IMR-90 (cell line): ENCODE measurements at regions not wholly inside any gene's neighbourhood (a gene's known extent, or its start where the extent isn't known, plus 50 kb on each side); places are given as distances from the start of the nearest gene placed in this dataset.

Experiments
- ATAC-seq: fragments of 200-7000 bp; cut with Tn5 transposase; 2 replicates; pipeline ENCODE4 v1.9.1; 2020; ENCODE audit warnings: low read depth, mild to moderate bottlenecking, moderate library complexity
- BruUV-seq: library from RNA; stranded (reverse); fragments of 400-500 nt; replicated peaks from 2 replicates; lab custom pipeline; 2021; lab: Mats Ljungman, UMichigan
- CTCF ChIA-PET: fragments of 300-600 bp; formaldehyde crosslinking; extraction: SDS; loops from one replicate; lab custom pipeline; 2021; ENCODE audit warnings: antibody characterized with exemption; lab: Yijun Ruan, JAX
- POLR2A ChIA-PET: fragments of 300-600 bp; sonication (Branson Sonifier 250); formaldehyde crosslinking; loops from one replicate; lab custom pipeline; 2022; ENCODE audit warnings: antibody characterized with exemption; ENCODE audit not compliant: unreplicated experiment; lab: Charles Lee
- DNase-seq: peaks from one replicate; pipeline ENCODE4 v3.0.0; 2013
- H2AFZ ChIP-seq: replicated peaks from 2 replicates; pipeline ENCODE3; 2013; ENCODE audit warnings: low read length, mild to moderate bottlenecking; ENCODE audit not compliant: poor library complexity
- H2AK5ac ChIP-seq: 2 replicates; pipeline ENCODE4 v1.6.1; 2013; ENCODE audit warnings: low read depth, low read length, inconsistent platforms
- H2AK9ac ChIP-seq: replicated peaks from 2 replicates; pipeline ENCODE3; 2013; ENCODE audit warnings: mild to moderate bottlenecking, low read depth, low read length, moderate library complexity; ENCODE audit not compliant: poor library complexity
- H2BK120ac ChIP-seq: 2 replicates; pipeline ENCODE4 v1.6.1; 2013; ENCODE audit warnings: low read depth, low read length, inconsistent platforms
- H2BK15ac ChIP-seq: 3 replicates; pipeline ENCODE4 v1.6.1; 2013; ENCODE audit warnings: low read depth, low read length, inconsistent platforms
- H2BK20ac ChIP-seq: 2 replicates; pipeline ENCODE4 v1.6.1; 2013; ENCODE audit warnings: low read depth, mild to moderate bottlenecking, inconsistent platforms, low read length, moderate library complexity
- H2BK5ac ChIP-seq: 2 replicates; pipeline ENCODE4 v1.6.1; 2013; ENCODE audit warnings: mild to moderate bottlenecking, low read depth, low read length, inconsistent platforms; ENCODE audit not compliant: poor library complexity, severe bottlenecking
- H3K14ac ChIP-seq: replicated peaks from 2 replicates; pipeline ENCODE4 v1.6.1; 2013; ENCODE audit warnings: low read depth, low read length, inconsistent platforms
- H3K18ac ChIP-seq: 2 replicates; pipeline ENCODE4 v1.6.1; 2013; ENCODE audit warnings: low read depth, low read length, control low read depth
- H3K23ac ChIP-seq: 2 replicates; pipeline ENCODE4 v1.6.1; 2013; ENCODE audit warnings: low read depth, low read length, inconsistent platforms
- H3K27ac ChIP-seq: 2 replicates; pipeline ENCODE4 v1.5.1; 2013; ENCODE audit warnings: mild to moderate bottlenecking, control low read depth, low read length; ENCODE audit not compliant: insufficient read depth
- H3K27me3 ChIP-seq: 2 replicates; pipeline ENCODE4 v1.6.1; 2013; ENCODE audit warnings: low read length; ENCODE audit not compliant: control insufficient read depth, insufficient read depth
- H3K36me3 ChIP-seq: 2 replicates; pipeline ENCODE4 v1.6.1; 2013; ENCODE audit warnings: low read length, mixed read lengths; ENCODE audit not compliant: control insufficient read depth, insufficient read depth
- H3K4ac ChIP-seq: 2 replicates; pipeline ENCODE4 v1.6.1; 2013; ENCODE audit warnings: low read depth, low read length, inconsistent platforms
- H3K4me1 ChIP-seq: 2 replicates; pipeline ENCODE4 v1.6.1; 2013; ENCODE audit warnings: low read length, mixed read lengths; ENCODE audit not compliant: control insufficient read depth, insufficient read depth
- H3K4me2 ChIP-seq: 2 replicates; pipeline ENCODE4 v1.6.1; 2013; ENCODE audit warnings: low read depth, mild to moderate bottlenecking, control low read depth, low read length, moderate library complexity
- H3K4me3 ChIP-seq: 2 replicates; pipeline ENCODE4 v1.5.1; 2013; ENCODE audit warnings: low read depth, mild to moderate bottlenecking, control low read depth, low read length, moderate library complexity; ENCODE audit not compliant: insufficient read depth
- H3K56ac ChIP-seq: 2 replicates; pipeline ENCODE4 v1.6.1; 2013; ENCODE audit warnings: low read length, inconsistent platforms; ENCODE audit not compliant: insufficient read depth; ENCODE audit errors: extremely low read depth
- H3K79me1 ChIP-seq, 2 experiments: 2 replicates each; pipeline ENCODE4 v1.6.1; 2013; ENCODE audit warnings: low read length in 2 of 2, inconsistent platforms in 1 of 2, low read depth in 1 of 2
- H3K9ac ChIP-seq: 2 replicates; pipeline ENCODE4 v1.6.1; 2013; ENCODE audit warnings: low read depth, low read length, control low read depth
- H3K9me1 ChIP-seq: 2 replicates; pipeline ENCODE4 v1.6.1; 2013; ENCODE audit warnings: low read length, inconsistent platforms; ENCODE audit not compliant: insufficient read depth
- H3K9me3 ChIP-seq: 2 replicates; pipeline ENCODE4 v1.6.1; 2013; ENCODE audit warnings: low read length; ENCODE audit not compliant: control insufficient read depth, insufficient read depth
- H4K20me1 ChIP-seq: 2 replicates; pipeline ENCODE4 v1.6.1; 2013; ENCODE audit warnings: low read length, inconsistent platforms; ENCODE audit not compliant: insufficient read depth
- H4K5ac ChIP-seq: 2 replicates; pipeline ENCODE4 v1.6.1; 2013; ENCODE audit warnings: mild to moderate bottlenecking, low read depth, low read length, control low read depth
- H4K8ac ChIP-seq, 2 experiments: 2 replicates each; pipeline ENCODE4 v1.6.1; 2013; ENCODE audit warnings: low read depth in 2 of 2, low read length in 2 of 2, control low read depth in 1 of 2, inconsistent platforms in 1 of 2
- H4K91ac ChIP-seq: 2 replicates; pipeline ENCODE4 v1.6.1; 2013; ENCODE audit warnings: low read depth, low read length, inconsistent platforms; ENCODE audit not compliant: insufficient read depth
- BHLHE40 ChIP-seq: fragments of 150-350 bp; IDR thresholded peaks from 2 replicates; pipeline ENCODE4 v1.6.1; 2016; ENCODE audit warnings: mild to moderate bottlenecking, low read depth, low read length
- CEBPB ChIP-seq: IDR thresholded peaks from 2 replicates; pipeline ENCODE4 v1.6.1; 2012; ENCODE audit warnings: low read depth, low read length, improper control_type of control experiment
- CHD1 ChIP-seq: IDR thresholded peaks from 2 replicates; pipeline ENCODE4 v1.6.1; 2012; ENCODE audit warnings: low read depth, low read length, improper control_type of control experiment
- MAFK ChIP-seq: IDR thresholded peaks from 2 replicates; pipeline ENCODE4 v1.6.1; 2012; ENCODE audit warnings: low read depth, low read length, improper control_type of control experiment
- MAZ ChIP-seq: IDR thresholded peaks from 2 replicates; pipeline ENCODE4 v1.6.1; 2012; ENCODE audit warnings: low read depth, mild to moderate bottlenecking, low read length, improper control_type of control experiment, moderate library complexity, borderline replicate concordance
- MXI1 ChIP-seq: IDR thresholded peaks from 2 replicates; pipeline ENCODE4 v1.6.1; 2012; ENCODE audit warnings: low read depth, mild to moderate bottlenecking, low read length, moderate library complexity, borderline replicate concordance
- NFE2L2 ChIP-seq: fragments of 150-350 bp; IDR thresholded peaks from 2 replicates; pipeline ENCODE4 v1.6.1; 2016; ENCODE audit warnings: low read depth, mild to moderate bottlenecking, low read length
- POLR2A ChIP-seq: IDR thresholded peaks from 2 replicates; pipeline ENCODE4 v1.6.1; 2012; ENCODE audit warnings: mild to moderate bottlenecking, low read depth, low read length
- RAD21 ChIP-seq: IDR thresholded peaks from 2 replicates; pipeline ENCODE4 v1.6.1; 2012; ENCODE audit warnings: low read length, improper control_type of control experiment
- RCOR1 ChIP-seq: IDR thresholded peaks from 2 replicates; pipeline ENCODE4 v1.6.1; 2012; ENCODE audit warnings: mild to moderate bottlenecking, low read length, improper control_type of control experiment; ENCODE audit not compliant: insufficient replicate concordance
- RFX5 ChIP-seq: IDR thresholded peaks from 2 replicates; pipeline ENCODE4 v1.8.0; 2012; ENCODE audit warnings: low read depth, mild to moderate bottlenecking, low read length, moderate library complexity
- SMC3 ChIP-seq: fragments of 150-350 bp; IDR thresholded peaks from 2 replicates; pipeline ENCODE4 v1.6.1; 2016; ENCODE audit warnings: low read depth, mild to moderate bottlenecking, antibody characterized with exemption, low read length, moderate library complexity
- WGBS, 2 experiments: methylation state at CpG; one replicate each; pipeline versions ENCODE4 v1.1.5 to v1.1.7; 2013; ENCODE audit warnings: missing lambda C conversion rate in 2 of 2; ENCODE audit not compliant: insufficient read length in 1 of 2; ENCODE audit errors: extremely low coverage in 2 of 2; 5-methylcytosine and 5-hydroxymethylcytosine counted together
- dilution Hi-C: fragments of 300-500 bp; cut with HindIII; formaldehyde crosslinking; loops from one replicate; pipeline ENCODE4 v1.14.3; 2018; ENCODE audit warnings: low sequenced_read_pairs; ENCODE audit not compliant: unreplicated experiment
- in situ Hi-C: fragments of 300-500 bp; cut with MboI; formaldehyde crosslinking; loops from 3 replicates; pipeline ENCODE4 v1.14.3; 2019; ENCODE audit warnings: low sequenced_read_pairs, inconsistent platforms, mixed read lengths
- intact Hi-C: fragments of 100-400 bp; cut with micrococcal nuclease; formaldehyde crosslinking; loops from 2 replicates; pipeline ENCODE4 v1.10.0; 2022
- TF ChIP-seq, protein P1 (sequence below): fragments of 150-350 bp; IDR thresholded peaks from 2 replicates; pipeline ENCODE4 v1.6.1; 2016; ENCODE audit warnings: low read depth, mild to moderate bottlenecking, low read length, moderate library complexity, borderline replicate concordance
- TF ChIP-seq, protein P2 (sequence below): fragments of 150-350 bp; IDR thresholded peaks from 2 replicates; pipeline ENCODE4 v1.6.1; 2017; ENCODE audit warnings: mild to moderate bottlenecking, antibody characterized with exemption, low read length, low read depth

DNA sequence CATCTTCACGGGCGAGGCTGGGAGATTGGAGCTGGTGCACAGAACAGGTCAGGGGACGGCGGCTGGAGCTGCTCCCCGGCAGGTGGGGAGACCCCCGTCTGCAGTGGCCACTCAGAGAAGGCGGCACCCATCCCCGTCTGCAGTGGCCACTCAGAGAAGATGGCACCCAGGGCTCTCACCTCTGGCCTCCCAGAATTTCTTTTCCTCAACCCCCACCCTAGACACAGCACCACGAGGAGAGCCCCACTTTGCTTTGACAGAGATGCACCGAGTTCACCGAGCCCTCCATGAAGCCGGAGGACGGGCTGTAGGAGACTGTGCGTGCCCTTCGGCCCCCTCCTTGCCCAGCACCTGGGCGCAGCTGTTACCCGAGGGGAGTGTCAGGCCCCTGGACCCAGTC, 201.6 kb upstream of the SALL3 start:
- DNase-seq (no peak), ATAC-seq (no peak)
- dilution Hi-C loops (no loop called here), intact Hi-C loops (no loop called here), in situ Hi-C loops (no loop called here)
- WGBS, 2 experiments = 70% methylated on average over 4 of the region's 17 CpGs; no CpG with 5 or more reads in 1 of the 2 experiments
- Histone ChIP-seq H4K8ac (no peak overlapping the region), H3K36me3 (no peaks in the 10 kb centered on the region), H2AFZ (no peak overlapping the region), H2AK5ac (no peak overlapping the region), H3K14ac (no peak overlapping the region), H3K4ac (no peak overlapping the region), H2BK15ac (no peak overlapping the region), H4K91ac (no peak overlapping the region), H3K56ac (no peak overlapping the region), H3K4me3 (no peak overlapping the region), H3K9me1 (no peaks in the 10 kb centered on the region), H2BK5ac (no peak overlapping the region), H3K23ac (no peak overlapping the region), H2AK9ac (no peak overlapping the region), H4K20me1 (no peaks in the 10 kb centered on the region), H3K4me1 (no peaks in the 10 kb centered on the region), H2BK120ac (no peak overlapping the region), H3K9me3 (peaks cover 48% of the 10 kb centered on the region), H3K18ac (no peak overlapping the region), H3K27ac (no peak overlapping the region), H3K79me1 (no peaks in the 10 kb centered on the region), H2BK20ac (no peak overlapping the region), H3K9ac (no peak overlapping the region), H3K4me2 (no peak overlapping the region), H3K27me3 (no peaks in the 10 kb centered on the region), H4K5ac (no peak overlapping the region)
- ChIA-PET CTCF (no interaction called here), POLR2A (no interaction called here)
- TF ChIP-seq RAD21 = no peak
- no peak for TF ChIP-seq RCOR1
- TF ChIP-seq, protein P1, sequence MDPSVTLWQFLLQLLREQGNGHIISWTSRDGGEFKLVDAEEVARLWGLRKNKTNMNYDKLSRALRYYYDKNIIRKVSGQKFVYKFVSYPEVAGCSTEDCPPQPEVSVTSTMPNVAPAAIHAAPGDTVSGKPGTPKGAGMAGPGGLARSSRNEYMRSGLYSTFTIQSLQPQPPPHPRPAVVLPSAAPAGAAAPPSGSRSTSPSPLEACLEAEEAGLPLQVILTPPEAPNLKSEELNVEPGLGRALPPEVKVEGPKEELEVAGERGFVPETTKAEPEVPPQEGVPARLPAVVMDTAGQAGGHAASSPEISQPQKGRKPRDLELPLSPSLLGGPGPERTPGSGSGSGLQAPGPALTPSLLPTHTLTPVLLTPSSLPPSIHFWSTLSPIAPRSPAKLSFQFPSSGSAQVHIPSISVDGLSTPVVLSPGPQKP = no peak
- TF ChIP-seq NFE2L2 = no peak
- TF ChIP-seq MXI1 = no peak
- no peak for TF ChIP-seq POLR2A
- no peak for TF ChIP-seq MAFK
- no peak for TF ChIP-seq BHLHE40
- TF ChIP-seq CEBPB = no peak
- TF ChIP-seq RFX5 = no peak
- TF ChIP-seq MAZ = no peak
- TF ChIP-seq CHD1 = no peak
- TF ChIP-seq, protein P2, sequence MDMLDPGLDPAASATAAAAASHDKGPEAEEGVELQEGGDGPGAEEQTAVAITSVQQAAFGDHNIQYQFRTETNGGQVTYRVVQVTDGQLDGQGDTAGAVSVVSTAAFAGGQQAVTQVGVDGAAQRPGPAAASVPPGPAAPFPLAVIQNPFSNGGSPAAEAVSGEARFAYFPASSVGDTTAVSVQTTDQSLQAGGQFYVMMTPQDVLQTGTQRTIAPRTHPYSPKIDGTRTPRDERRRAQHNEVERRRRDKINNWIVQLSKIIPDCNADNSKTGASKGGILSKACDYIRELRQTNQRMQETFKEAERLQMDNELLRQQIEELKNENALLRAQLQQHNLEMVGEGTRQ = no peak
- TF ChIP-seq SMC3 = no peak
- no TSS peak for BruUV-seq
